SH-SY5Y (cell line): ENCODE measurements at regions not wholly inside any gene's neighbourhood (a gene's known extent, or its start where the extent isn't known, plus 50 kb on each side); places are given as distances from the start of the nearest gene placed in this dataset.

ENCODE experiments used
- GATA2 ChIP-seq: IDR thresholded peaks from 2 replicates; pipeline ENCODE4 v1.6.1; 2011; ENCODE audit warnings: mild to moderate bottlenecking, low read depth, low read length
- GATA3 ChIP-seq: IDR thresholded peaks from 2 replicates; pipeline ENCODE4 v1.6.1; 2011; ENCODE audit warnings: low read depth, mild to moderate bottlenecking, low read length, moderate library complexity

GRCh38 chr2:21429747-21430146, 306.0 kb downstream of the TDRD15 start:
- TF ChIP-seq GATA2 (no peak), GATA3 (no peak)
